Astrocyte of the spinal cord (primary cell): ENCODE measurements at regions not wholly inside any gene's neighbourhood (a gene's known extent, or its start where the extent isn't known, plus 50 kb on each side); places are given as distances from the start of the nearest gene placed in this dataset.
"Not testable (repeated sequence)": the region's sequence is repeated elsewhere in the genome, so short reads cannot be mapped to it uniquely, and the experiment has no call there.

Experiments
- DNase-seq: peaks from one replicate; pipeline ENCODE4 v3.0.0; 2011; ENCODE audit warnings: low read depth, low spot score
- H3K4me3 ChIP-seq: 2 replicates; pipeline ENCODE4 v1.5.1; 2011; ENCODE audit warnings: low read depth, mild to moderate bottlenecking, low read length, moderate library complexity
- CTCF ChIP-seq: IDR thresholded peaks from 2 replicates; pipeline ENCODE4 v1.5.1; 2012; ENCODE audit warnings: low read depth, mild to moderate bottlenecking, low read length, inconsistent platforms
- in situ Hi-C: cut with HindIII; loops from 2 replicates; pipeline ENCODE4 v1.10.0; 2017; ENCODE audit warnings: low sequenced_read_pairs

GRCh38 chr21:27526451-27526850 is 559.6 kb upstream of the ADAMTS5 start:
- DNase-seq = no peak
- TF ChIP-seq CTCF = no peak
- H3K4me3 ChIP-seq = no peak overlapping the region
- in situ Hi-C loops = no loop called here

GRCh38 chr21:27525780-27526179 is 558.9 kb upstream of the ADAMTS5 start:
- in situ Hi-C loops = no loop called here
- no peak overlapping the region for H3K4me3 ChIP-seq
- TF ChIP-seq CTCF = no peak
- DNase-seq = no peak

GRCh38 chr21:27519361-27519760 is 552.5 kb upstream of the ADAMTS5 start:
- in situ Hi-C loops = no loop called here
- H3K4me3 ChIP-seq = no peak overlapping the region
- DNase-seq = peak; percentile 87
- no peak for TF ChIP-seq CTCF

GRCh38 chr21:27517177-27517576 is 550.3 kb upstream of the ADAMTS5 start:
- DNase-seq, H3K4me3 ChIP-seq, in situ Hi-C loops: not testable (repeated sequence)

- in situ Hi-C loops = no loop called here
- DNase-seq = no peak
- no peak for TF ChIP-seq CTCF
- no peak overlapping the region for H3K4me3 ChIP-seq
Measured at GRCh38 chr21:27515676-27516075, 548.8 kb upstream of the ADAMTS5 start.

- TF ChIP-seq CTCF = no peak
- in situ Hi-C loops = no loop called here
- no peak for DNase-seq
- H3K4me3 ChIP-seq = no peak overlapping the region
Measured at GRCh38 chr21:27513825-27514224, 546.9 kb upstream of the ADAMTS5 start.

GRCh38 chr21:27513016-27513415 is 546.1 kb upstream of the ADAMTS5 start:
- H3K4me3 ChIP-seq = no peak overlapping the region
- in situ Hi-C loops = no loop called here
- DNase-seq = no peak
- no peak for TF ChIP-seq CTCF
